Smooth muscle cell (in vitro differentiated cells): ENCODE measurements at regions not wholly inside any gene's neighbourhood (a gene's known extent, or its start where the extent isn't known, plus 50 kb on each side); places are given as distances from the start of the nearest gene placed in this dataset.

ENCODE experiments used
- DNase-seq: peaks from one replicate; lab custom pipeline; 2025; ENCODE audit not compliant: unreplicated experiment; lab: John Stamatoyannopoulos, UW
- H2AFZ ChIP-seq: fragments of 200-600 bp; sonication (generic); 2 replicates; pipeline ENCODE4 v1.6.0; 2016; ENCODE audit warnings: antibody characterized with exemption, low read depth, mild to moderate bottlenecking
- H3F3A ChIP-seq: fragments of 200-600 bp; sonication (generic); 2 replicates; pipeline ENCODE4 v1.6.0; 2017; ENCODE audit warnings: antibody characterized with exemption, low read depth
- H3K27ac ChIP-seq: fragments of 200-600 bp; sonication (generic); 2 replicates; pipeline ENCODE4 v1.5.1; 2016; ENCODE audit warnings: low read depth, mild to moderate bottlenecking
- H3K27me3 ChIP-seq: fragments of 200-600 bp; sonication (generic); 2 replicates; pipeline ENCODE4 v1.6.1; 2016; ENCODE audit warnings: low read depth, mild to moderate bottlenecking
- H3K36me3 ChIP-seq: fragments of 200-600 bp; sonication (generic); 2 replicates; pipeline ENCODE4 v1.5.1; 2016; ENCODE audit warnings: low read depth
- H3K4me1 ChIP-seq: fragments of 200-600 bp; sonication (generic); 2 replicates; pipeline ENCODE4 v1.5.1; 2016; ENCODE audit warnings: low read depth
- H3K4me2 ChIP-seq: fragments of 200-600 bp; sonication (generic); 2 replicates; pipeline ENCODE4 v1.6.0; 2016; ENCODE audit warnings: mild to moderate bottlenecking
- H3K4me3 ChIP-seq: fragments of 200-600 bp; sonication (generic); 2 replicates; pipeline ENCODE4 v1.5.1; 2016; ENCODE audit warnings: mild to moderate bottlenecking
- H3K79me2 ChIP-seq: fragments of 200-600 bp; sonication (generic); 2 replicates; pipeline ENCODE4 v1.6.0; 2016; ENCODE audit warnings: low read depth, mild to moderate bottlenecking
- H3K9ac ChIP-seq: fragments of 200-600 bp; sonication (generic); 2 replicates; pipeline ENCODE4 v1.6.0; 2016; ENCODE audit warnings: low read depth
- H3K9me3 ChIP-seq: fragments of 200-600 bp; sonication (generic); replicated peaks from 2 replicates; pipeline ENCODE4 v1.5.1; 2016; ENCODE audit warnings: low read depth
- H4K20me1 ChIP-seq: fragments of 200-600 bp; sonication (generic); 2 replicates; pipeline ENCODE4 v1.6.0; 2016; ENCODE audit warnings: low read depth
- CTCF ChIP-seq: fragments of 200-600 bp; sonication (generic); IDR thresholded peaks from 2 replicates; pipeline ENCODE4 v1.5.1; 2017; ENCODE audit warnings: borderline replicate concordance, mild to moderate bottlenecking, antibody characterized with exemption; ENCODE audit not compliant: insufficient read depth, poor library complexity, severe bottlenecking
- WGBS: methylation state at CpG from one replicate; pipeline ENCODE4 v1.1.7; 2016; ENCODE audit warnings: low lambda C conversion rate; 5-methylcytosine and 5-hydroxymethylcytosine counted together

DNA sequence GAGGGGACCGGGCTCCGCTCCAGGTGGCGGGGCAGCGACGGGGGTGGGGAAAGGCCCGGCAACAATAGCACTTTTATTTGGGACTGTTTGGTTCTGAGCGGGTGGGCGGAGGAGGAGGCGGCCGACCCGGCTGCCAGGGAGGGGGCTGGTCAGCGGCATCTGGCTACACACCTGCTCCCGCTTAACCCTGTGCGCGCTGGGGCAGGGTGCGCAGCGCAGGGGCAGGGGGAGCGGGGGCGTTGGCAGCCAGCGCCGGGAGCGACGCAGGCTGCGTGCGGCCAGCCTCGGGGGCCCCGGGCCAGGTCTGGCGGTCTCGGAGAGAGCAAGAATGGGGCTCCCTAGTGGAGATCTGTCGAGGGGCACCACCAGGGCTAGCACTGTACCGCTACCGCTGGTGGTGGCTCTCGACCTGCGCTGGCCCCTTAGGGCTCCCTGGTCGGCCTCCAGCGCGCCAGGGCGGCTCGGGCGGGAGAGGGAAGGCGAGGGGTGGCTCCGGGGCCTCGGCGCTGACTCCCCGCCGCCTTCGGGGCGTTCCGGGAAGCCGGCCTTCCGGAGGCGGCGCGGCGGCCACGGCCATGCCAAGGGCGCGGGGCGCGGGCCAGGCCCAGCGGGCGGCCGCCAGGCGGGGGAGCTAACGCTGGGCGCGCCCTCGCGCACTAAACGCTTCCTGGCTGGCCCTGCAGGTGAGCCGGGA is 92.4 kb downstream of the NCR2 start:
- TF ChIP-seq CTCF: no peak
- H3K27ac ChIP-seq: no peak overlapping the region
- peaks cover 37% of the 10 kb centered on the region for H3K27me3 ChIP-seq
- H3K4me1 ChIP-seq: peaks cover 20% of the 10 kb centered on the region
- 2% methylated on average over 36 of the region's 71 CpGs for WGBS
- no peaks in the 10 kb centered on the region for H3K36me3 ChIP-seq
- H3K4me3 ChIP-seq: peak overlapping the region; percentile 50
- no peaks in the 10 kb centered on the region for H3K9me3 ChIP-seq
- DNase-seq: no peak
- no peak overlapping the region for H3K9ac ChIP-seq
- H3F3A ChIP-seq: no peaks in the 10 kb centered on the region
- no peaks in the 10 kb centered on the region for H4K20me1 ChIP-seq
- H3K4me2 ChIP-seq: peak overlapping the region; percentile 90
- no peaks in the 10 kb centered on the region for H3K79me2 ChIP-seq
- H2AFZ ChIP-seq: no peak overlapping the region

DNA sequence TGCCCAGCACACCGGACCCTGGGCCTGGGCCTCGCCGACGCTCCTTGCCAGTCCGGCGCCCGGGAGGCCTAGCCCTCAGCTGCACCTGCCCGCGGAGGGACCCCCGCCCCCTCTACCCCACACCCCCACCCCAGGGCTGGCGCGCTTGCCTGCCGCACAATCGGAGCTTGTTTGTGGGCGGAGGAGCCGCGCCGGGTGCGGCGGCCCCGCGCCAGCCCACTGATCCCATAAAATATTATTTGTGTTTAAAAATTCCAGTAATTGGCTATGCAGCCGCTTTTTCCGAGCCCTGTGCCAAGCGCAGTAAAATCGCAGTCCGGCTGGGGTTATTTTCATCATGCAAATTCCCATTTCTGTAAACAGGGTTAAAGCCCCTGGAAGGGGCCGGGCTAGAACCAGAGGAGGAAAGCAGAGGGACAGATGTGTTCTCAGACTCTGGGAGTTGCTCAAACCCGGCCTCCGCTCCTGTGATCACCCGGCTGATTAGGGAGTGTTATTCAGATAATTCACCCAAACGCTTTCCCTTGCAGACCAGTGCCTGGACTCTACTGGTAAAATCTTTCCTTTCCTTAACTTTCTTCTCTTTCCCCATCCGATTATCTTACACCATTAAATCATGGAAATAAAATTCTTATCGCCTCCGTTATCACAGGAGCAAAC is 93.1 kb downstream of the NCR2 start:
- H2AFZ ChIP-seq: no peak overlapping the region
- no peak overlapping the region for H3K27ac ChIP-seq
- no peaks in the 10 kb centered on the region for H3K9me3 ChIP-seq
- no peaks in the 10 kb centered on the region for H3F3A ChIP-seq
- no peak overlapping the region for H3K9ac ChIP-seq
- H3K79me2 ChIP-seq: no peaks in the 10 kb centered on the region
- DNase-seq: no peak
- H3K27me3 ChIP-seq: peaks cover 30% of the 10 kb centered on the region
- WGBS: 3% methylated on average over 35 of the region's 35 CpGs
- peaks cover 20% of the 10 kb centered on the region for H3K4me1 ChIP-seq
- peak overlapping the region; percentile 50 for H3K4me3 ChIP-seq
- H3K36me3 ChIP-seq: no peaks in the 10 kb centered on the region
- peak overlapping the region; percentile 90 for H3K4me2 ChIP-seq
- no peak for TF ChIP-seq CTCF
- H4K20me1 ChIP-seq: no peaks in the 10 kb centered on the region

GRCh38 chr6:41428996-41429421 is 93.6 kb downstream of the NCR2 start:
- no peak for DNase-seq
- H3K27ac ChIP-seq: no peak overlapping the region
- no peaks in the 10 kb centered on the region for H3F3A ChIP-seq
- H3K4me2 ChIP-seq: peak overlapping the region; percentile 90
- H3K4me1 ChIP-seq: peaks cover 20% of the 10 kb centered on the region
- no peak overlapping the region for H3K9ac ChIP-seq
- no peaks in the 10 kb centered on the region for H3K9me3 ChIP-seq
- H3K27me3 ChIP-seq: peaks cover 28% of the 10 kb centered on the region
- no peaks in the 10 kb centered on the region for H3K36me3 ChIP-seq
- H2AFZ ChIP-seq: no peak overlapping the region
- TF ChIP-seq CTCF: no peak
- H4K20me1 ChIP-seq: no peaks in the 10 kb centered on the region
- H3K79me2 ChIP-seq: no peaks in the 10 kb centered on the region
- H3K4me3 ChIP-seq: peak overlapping the region; percentile 50
- WGBS: 13% methylated on average over 5 of the region's 5 CpGs
